CD14-positive monocyte (primary cell): ENCODE measurements at regions not wholly inside any gene's neighbourhood (a gene's known extent, or its start where the extent isn't known, plus 50 kb on each side); places are given as distances from the start of the nearest gene placed in this dataset.

ENCODE experiments used
- DNase-seq, 3 donors: peaks; one replicate each; pipeline ENCODE4 v3.0.0-alpha.2; 2011 to 2022
- H2AFZ ChIP-seq: 2 replicates; pipeline ENCODE4 v1.6.0; 2012; ENCODE audit warnings: mild to moderate bottlenecking, low read depth, low read length, inconsistent platforms; ENCODE audit not compliant: insufficient read depth, poor library complexity, severe bottlenecking
- H3K27ac ChIP-seq, 2 donors: 1 replicate in 1 of 2; 2 replicates in 1 of 2; pipeline ENCODE4 v1.5.1; 2012 to 2013; ENCODE audit warnings: low read length in 2 of 2, control low read depth in 1 of 2, inconsistent platforms in 1 of 2, low read depth in 1 of 2, mild to moderate bottlenecking in 1 of 2
- H3K27me3 ChIP-seq, 2 donors: one replicate each; pipeline versions ENCODE4 v1.6.0 to v1.6.1; 2011 to 2013; ENCODE audit warnings: low read length in 2 of 2; ENCODE audit not compliant: control insufficient read depth in 2 of 2, insufficient read depth in 2 of 2
- H3K36me3 ChIP-seq, 2 donors: replicated peaks in 1 of 2; 1 replicate in 1 of 2; 2 replicates in 1 of 2; pipeline versions ENCODE4 v1.5.1 to v1.6.1; 2012 to 2013; ENCODE audit warnings: low read length in 2 of 2, control low read depth in 1 of 2, inconsistent platforms in 1 of 2, mild to moderate bottlenecking in 1 of 2; ENCODE audit not compliant: insufficient read depth in 2 of 2, control insufficient read depth in 1 of 2
- H3K4me1 ChIP-seq, 2 donors: 1 replicate in 1 of 2; 2 replicates in 1 of 2; pipeline versions ENCODE4 v1.5.1 to v1.6.1; 2012 to 2013; ENCODE audit warnings: low read length in 2 of 2, control low read depth in 1 of 2, inconsistent platforms in 1 of 2, mild to moderate bottlenecking in 1 of 2, moderate library complexity in 1 of 2; ENCODE audit not compliant: insufficient read depth in 2 of 2, control insufficient read depth in 1 of 2
- H3K4me2 ChIP-seq: replicated peaks from 2 replicates; pipeline ENCODE3; 2012; ENCODE audit warnings: low read length, moderate library complexity, mild to moderate bottlenecking; ENCODE audit not compliant: poor library complexity, severe bottlenecking; ENCODE audit errors: extremely low read depth
- H3K4me3 ChIP-seq, 3 experiments: fragments of 200-600 bp in 1 of 3; sonication (generic) in 1 of 3; replicated peaks in 1 of 3; 1 replicate in 2 of 3; 2 replicates in 1 of 3; pipeline ENCODE4 v1.5.1; 2011 to 2013; ENCODE audit warnings: low read length in 3 of 3, mild to moderate bottlenecking in 3 of 3, control low read depth in 2 of 3, low read depth in 2 of 3, inconsistent platforms in 1 of 3, moderate library complexity in 1 of 3
- H3K79me2 ChIP-seq: 2 replicates; pipeline ENCODE4 v1.6.0; 2012; ENCODE audit warnings: mild to moderate bottlenecking, control low read depth, inconsistent platforms, low read length, moderate library complexity; ENCODE audit not compliant: insufficient read depth
- H3K9ac ChIP-seq: 2 replicates; pipeline ENCODE4 v1.6.0; 2017; ENCODE audit warnings: low read length, mild to moderate bottlenecking; ENCODE audit not compliant: insufficient read depth, poor library complexity, severe bottlenecking
- H3K9me3 ChIP-seq, 2 donors: replicated peaks in 1 of 2; 1 replicate in 1 of 2; 2 replicates in 1 of 2; pipeline versions ENCODE4 v1.5.1 to v1.6.1; 2012 to 2013; ENCODE audit warnings: low read length in 2 of 2, control low read depth in 1 of 2; ENCODE audit not compliant: control insufficient read depth in 1 of 2, insufficient read depth in 1 of 2
- H4K20me1 ChIP-seq: 2 replicates; pipeline ENCODE4 v1.6.0; 2012; ENCODE audit warnings: mild to moderate bottlenecking, low read length, control low read depth, moderate library complexity; ENCODE audit not compliant: insufficient read depth
- H3K27ac Mint-ChIP-seq, 7 donors: one replicate each; pipeline ENCODE4 v1.8.0; 2020; ENCODE audit warnings: mild to moderate bottlenecking in 7 of 7, mixed read lengths in 7 of 7, moderate library complexity in 6 of 7, inconsistent platforms in 2 of 7
- H3K27me3 Mint-ChIP-seq, 3 donors: one replicate each; pipeline ENCODE4 v1.8.0; 2021 to 2022; ENCODE audit warnings: low read depth in 3 of 3, mild to moderate bottlenecking in 3 of 3, mixed read lengths in 3 of 3, moderate library complexity in 3 of 3, inconsistent platforms in 1 of 3
- H3K36me3 Mint-ChIP-seq, 2 donors: one replicate each; pipeline ENCODE4 v1.8.0; 2020; ENCODE audit warnings: mixed read lengths in 2 of 2, inconsistent platforms in 1 of 2, mild to moderate bottlenecking in 1 of 2
- H3K4me1 Mint-ChIP-seq: one replicate; pipeline ENCODE4 v1.8.0; 2020; ENCODE audit warnings: mild to moderate bottlenecking, mixed read lengths
- H3K4me3 Mint-ChIP-seq, 2 donors: one replicate each; pipeline ENCODE4 v1.8.0; 2020; ENCODE audit warnings: mild to moderate bottlenecking in 2 of 2, mixed read lengths in 2 of 2, moderate library complexity in 1 of 2
- H3K9me3 Mint-ChIP-seq, 7 donors: one replicate each; pipeline ENCODE4 v1.8.0; 2020 to 2022; ENCODE audit warnings: mixed read lengths in 7 of 7, mild to moderate bottlenecking in 6 of 7, moderate library complexity in 6 of 7, inconsistent platforms in 2 of 7
- CTCF ChIP-seq: fragments of 200-600 bp; IDR thresholded peaks from one replicate; pipeline ENCODE4 v1.8.0; 2022; ENCODE audit warnings: antibody characterized with exemption, mild to moderate bottlenecking
- WGBS: methylation state at CpG from one replicate; pipeline ENCODE4 v1.1.5; 2013; ENCODE audit warnings: missing lambda C conversion rate; ENCODE audit not compliant: insufficient coverage; 5-methylcytosine and 5-hydroxymethylcytosine counted together
- intact Hi-C, 2 donors: fragments of 100-400 bp; cut with micrococcal nuclease; formaldehyde crosslinking; loops; one replicate each; pipeline versions ENCODE4 v1.15.0 to v1.15.1; 2023

GRCh38 chr10:23517155-23517554 is 78.3 kb downstream of the OTUD1 start:
- Histone ChIP-seq H3K4me2 (no peak overlapping the region), H3K36me3 (no peaks in the 10 kb centered on the region), H3K4me1 (peaks cover 18 to 30% of the 10 kb centered on the region in 2 donors), H3K4me3 (no peak overlapping the region), H2AFZ (peak overlapping the region; percentile 27), H3K27me3 (no peaks in the 10 kb centered on the region), H3K27ac (no peak overlapping the region), H3K79me2 (no peaks in the 10 kb centered on the region), H4K20me1 (no peaks in the 10 kb centered on the region), H3K9me3 (no peaks in the 10 kb centered on the region), H3K9ac (no peak overlapping the region)
- Mint-ChIP-seq H3K4me1 (peaks cover 31% of the 10 kb centered on the region), H3K27me3 (peaks cover 4 to 10% (median 6%) of the 10 kb centered on the region in 3 donors), H3K9me3 (peaks cover 0 to 3% (median 2%) of the 10 kb centered on the region in 7 donors), H3K27ac (no peak overlapping the region), H3K36me3 (no peaks in the 10 kb centered on the region), H3K4me3 (no peak overlapping the region)
- intact Hi-C loops, result loop anchor here in 1 of 2 donors (5.0 to 10.0 kb wide), 2 partner anchors 72 to 125 kb away; no protein-coding TSS in a partner anchor
- DNase-seq, result no peak
- TF ChIP-seq CTCF, result no peak
- WGBS, result no CpG with 5 or more reads among the region's 2 CpGs

- H3K4me3 Mint-ChIP-seq, result no peak overlapping the region
- Histone ChIP-seq H4K20me1 (no peaks in the 10 kb centered on the region), H3K9ac (no peak overlapping the region), H3K4me2 (no peak overlapping the region), H3K27me3 (no peaks in the 10 kb centered on the region), H3K79me2 (no peaks in the 10 kb centered on the region), H3K27ac (no peak overlapping the region), H3K4me3 (no peak overlapping the region), H3K9me3 (no peaks in the 10 kb centered on the region), H3K36me3 (no peaks in the 10 kb centered on the region), H2AFZ (no peak overlapping the region), H3K4me1 (peaks cover 14 to 24% of the 10 kb centered on the region in 2 donors)
- no peak for DNase-seq
- no peaks in the 10 kb centered on the region for H3K36me3 Mint-ChIP-seq
- intact Hi-C loops, result loop anchor here (5.0 to 10.0 kb wide), 2 partner anchors 207 to 209 kb away; no protein-coding TSS in a partner anchor
- H3K27me3 Mint-ChIP-seq, result peaks cover 0 to 4% (median 0%) of the 10 kb centered on the region in 3 donors
- no CpG with 5 or more reads among the region's 1 CpG for WGBS
- H3K4me1 Mint-ChIP-seq, result peaks cover 24% of the 10 kb centered on the region
- TF ChIP-seq CTCF, result no peak
- H3K9me3 Mint-ChIP-seq, result peaks cover 0 to 3% (median 2%) of the 10 kb centered on the region in 7 donors
- peak overlapping the region in 3 of 7 donors; percentile 32 to 64 (median 64) for H3K27ac Mint-ChIP-seq
Measured at GRCh38 chr10:23521735-23522134, 82.9 kb downstream of the OTUD1 start.
